Right atrium auricular region (tissue), 2 donors: ENCODE measurements at regions not wholly inside any gene's neighbourhood (a gene's known extent, or its start where the extent isn't known, plus 50 kb on each side); places are given as distances from the start of the nearest gene placed in this dataset.

Experiments used
- DNase-seq: peaks from one replicate; pipeline ENCODE4 v3.0.0-alpha.2; 2019; ENCODE audit warnings: low spot score
- H3K27ac ChIP-seq, 2 donors: fragments of 200-600 bp; sonication (generic); 1 replicate in 1 of 2; 2 replicates in 1 of 2; pipeline ENCODE4 v1.5.1; 2016 to 2019
- H3K27me3 ChIP-seq, 2 donors: fragments of 200-600 bp; sonication (generic); one replicate each; pipeline versions ENCODE4 v1.5.1 to v1.6.0; 2017 to 2019
- H3K36me3 ChIP-seq: fragments of 200-600 bp; sonication (generic); one replicate; pipeline ENCODE4 v1.5.1; 2016
- H3K4me1 ChIP-seq, 2 donors: fragments of 200-600 bp; sonication (generic); one replicate each; pipeline versions ENCODE4 v1.5.1 to v1.6.0; 2017 to 2019
- H3K4me3 ChIP-seq, 2 donors: fragments of 200-600 bp; sonication (generic); 1 replicate in 1 of 2; 2 replicates in 1 of 2; pipeline ENCODE4 v1.5.1; 2017 to 2019; ENCODE audit warnings: mild to moderate bottlenecking in 1 of 2, moderate library complexity in 1 of 2
- H3K9me3 ChIP-seq, 2 donors: fragments of 200-600 bp; sonication (generic); one replicate each; pipeline ENCODE4 v1.5.1; 2019
- TF ChIP-seq, protein P1 (sequence below), 2 donors: fragments of 200-600 bp; sonication (generic); IDR thresholded peaks; one replicate each; pipeline ENCODE4 v1.5.1; 2019; ENCODE audit warnings: antibody characterized with exemption in 2 of 2

DNA sequence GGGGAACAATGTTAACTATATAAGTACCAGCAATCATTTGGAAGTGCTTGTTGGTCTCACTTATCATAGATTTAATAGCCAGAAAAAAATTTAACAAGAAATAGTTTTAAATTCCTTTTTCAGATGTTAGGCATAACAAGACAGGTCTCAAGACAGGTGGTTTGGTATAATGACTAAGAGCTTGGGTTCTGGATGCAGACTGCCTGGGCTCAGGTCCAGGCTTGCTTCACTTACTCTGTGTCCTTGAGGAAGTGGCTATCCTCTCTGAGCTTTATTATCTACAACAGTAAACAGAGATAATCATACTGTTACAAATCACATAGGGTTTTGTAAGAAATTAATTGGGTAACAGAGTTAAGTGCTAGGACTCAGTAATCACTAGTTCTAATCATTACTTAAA lies 338.0 kb upstream of the FLRT2 start:
- Histone ChIP-seq H3K27me3 (no peaks in the 10 kb centered on the region), H3K4me3 (no peak overlapping the region), H3K27ac (no peak overlapping the region), H3K4me1 (no peaks in the 10 kb centered on the region), H3K36me3 (no peaks in the 10 kb centered on the region), H3K9me3 (no peaks in the 10 kb centered on the region)
- TF ChIP-seq, protein P1, sequence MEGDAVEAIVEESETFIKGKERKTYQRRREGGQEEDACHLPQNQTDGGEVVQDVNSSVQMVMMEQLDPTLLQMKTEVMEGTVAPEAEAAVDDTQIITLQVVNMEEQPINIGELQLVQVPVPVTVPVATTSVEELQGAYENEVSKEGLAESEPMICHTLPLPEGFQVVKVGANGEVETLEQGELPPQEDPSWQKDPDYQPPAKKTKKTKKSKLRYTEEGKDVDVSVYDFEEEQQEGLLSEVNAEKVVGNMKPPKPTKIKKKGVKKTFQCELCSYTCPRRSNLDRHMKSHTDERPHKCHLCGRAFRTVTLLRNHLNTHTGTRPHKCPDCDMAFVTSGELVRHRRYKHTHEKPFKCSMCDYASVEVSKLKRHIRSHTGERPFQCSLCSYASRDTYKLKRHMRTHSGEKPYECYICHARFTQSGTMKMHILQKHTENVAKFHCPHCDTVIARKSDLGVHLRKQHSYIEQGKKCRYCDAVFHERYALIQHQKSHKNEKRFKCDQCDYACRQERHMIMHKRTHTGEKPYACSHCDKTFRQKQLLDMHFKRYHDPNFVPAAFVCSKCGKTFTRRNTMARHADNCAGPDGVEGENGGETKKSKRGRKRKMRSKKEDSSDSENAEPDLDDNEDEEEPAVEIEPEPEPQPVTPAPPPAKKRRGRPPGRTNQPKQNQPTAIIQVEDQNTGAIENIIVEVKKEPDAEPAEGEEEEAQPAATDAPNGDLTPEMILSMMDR (IDR thresholded peaks at IDR 0.05): no peak
- no peak for DNase-seq

DNA sequence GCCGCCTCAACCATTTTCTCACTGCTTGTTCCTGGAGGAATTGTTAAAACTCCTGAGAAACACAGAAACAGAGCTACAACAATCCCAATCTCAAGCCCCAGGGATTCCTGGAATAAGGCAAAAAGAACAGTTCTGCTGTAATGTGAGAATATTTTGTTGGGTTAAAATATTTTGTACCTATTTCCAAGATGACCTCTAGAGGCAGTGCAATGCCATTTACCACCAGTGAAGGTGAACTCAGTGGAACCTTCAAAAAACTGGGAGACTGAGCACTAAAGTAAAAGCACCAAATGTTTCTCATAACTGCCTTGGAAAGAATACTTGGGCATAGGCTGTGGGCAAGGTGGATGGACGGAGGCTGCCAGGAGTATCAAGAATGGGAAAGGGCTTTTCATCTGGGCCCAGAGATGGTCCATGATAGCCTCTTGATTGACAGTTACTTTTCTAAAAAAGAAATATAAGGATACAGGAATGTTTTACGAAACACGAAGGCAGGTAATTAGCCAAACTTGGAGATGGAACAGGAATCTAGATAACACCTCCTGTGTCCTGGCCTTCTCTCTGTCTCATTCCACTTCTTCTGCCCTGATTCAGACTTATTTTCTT lies 334.0 kb upstream of the FLRT2 start:
- no peaks in the 10 kb centered on the region for H3K27me3 ChIP-seq
- DNase-seq: no peak

DNA sequence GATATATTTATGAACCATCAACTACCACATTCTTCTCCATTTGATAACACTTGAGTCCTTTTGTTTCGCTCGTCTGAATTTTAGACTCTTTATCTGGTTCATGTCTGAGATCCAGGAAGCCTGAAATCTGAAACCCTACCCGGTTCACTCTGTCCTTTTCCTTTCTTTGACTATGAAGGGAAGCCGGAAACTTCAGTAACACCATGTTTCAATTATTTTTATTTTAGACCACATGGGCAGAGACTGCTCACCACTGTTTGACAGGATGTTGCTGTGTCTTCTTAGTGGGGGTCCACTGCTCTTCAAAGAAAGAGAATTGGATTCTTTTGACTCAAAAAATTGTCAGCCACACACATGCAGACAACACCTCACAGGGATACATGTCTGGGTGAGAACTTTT lies 331.9 kb upstream of the FLRT2 start:
- DNase-seq: no peak
- H3K27me3 ChIP-seq: no peaks in the 10 kb centered on the region
- no peak overlapping the region for H3K27ac ChIP-seq
- no peaks in the 10 kb centered on the region for H3K4me1 ChIP-seq
- H3K36me3 ChIP-seq: no peaks in the 10 kb centered on the region
- H3K4me3 ChIP-seq: no peak overlapping the region
- no peaks in the 10 kb centered on the region for H3K9me3 ChIP-seq
- TF ChIP-seq, protein P1 (IDR thresholded peaks at IDR 0.05): no peak

More for the DNA sequence above, 334.0 kb upstream of the FLRT2 start:
- H3K27ac ChIP-seq: no peak overlapping the region
- no peaks in the 10 kb centered on the region for H3K9me3 ChIP-seq
- H3K4me1 ChIP-seq: no peaks in the 10 kb centered on the region
- no peak overlapping the region for H3K4me3 ChIP-seq
- no peaks in the 10 kb centered on the region for H3K36me3 ChIP-seq
- TF ChIP-seq, protein P1 (IDR thresholded peaks at IDR 0.05): peak in 1 of 2 donors; percentile 59

DNA sequence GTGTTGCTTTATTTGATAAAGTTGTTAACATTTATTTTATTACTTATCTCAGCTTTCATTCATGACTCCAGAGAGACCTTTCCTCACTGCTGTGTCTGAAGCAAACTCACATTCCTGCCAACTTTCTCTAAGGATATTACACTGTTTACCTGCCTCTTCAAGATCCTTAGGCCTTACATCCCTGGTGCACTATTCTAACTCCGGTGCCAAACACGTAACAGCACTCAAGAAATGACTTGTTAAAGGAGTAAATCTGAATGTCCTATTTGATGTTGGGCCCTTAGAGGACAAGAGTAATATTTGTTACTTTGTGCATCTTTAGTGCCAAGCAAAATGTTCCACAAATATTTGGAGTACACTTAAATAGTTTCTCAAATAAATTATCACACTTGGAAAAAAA lies 324.1 kb upstream of the FLRT2 start:
- no peaks in the 10 kb centered on the region for H3K27me3 ChIP-seq
- no peak overlapping the region for H3K27ac ChIP-seq
- no peaks in the 10 kb centered on the region for H3K36me3 ChIP-seq
- no peaks in the 10 kb centered on the region for H3K4me1 ChIP-seq
- H3K9me3 ChIP-seq: no peaks in the 10 kb centered on the region
- TF ChIP-seq, protein P1 (IDR thresholded peaks at IDR 0.05): no peak
- DNase-seq: no peak
- no peak overlapping the region for H3K4me3 ChIP-seq

DNA sequence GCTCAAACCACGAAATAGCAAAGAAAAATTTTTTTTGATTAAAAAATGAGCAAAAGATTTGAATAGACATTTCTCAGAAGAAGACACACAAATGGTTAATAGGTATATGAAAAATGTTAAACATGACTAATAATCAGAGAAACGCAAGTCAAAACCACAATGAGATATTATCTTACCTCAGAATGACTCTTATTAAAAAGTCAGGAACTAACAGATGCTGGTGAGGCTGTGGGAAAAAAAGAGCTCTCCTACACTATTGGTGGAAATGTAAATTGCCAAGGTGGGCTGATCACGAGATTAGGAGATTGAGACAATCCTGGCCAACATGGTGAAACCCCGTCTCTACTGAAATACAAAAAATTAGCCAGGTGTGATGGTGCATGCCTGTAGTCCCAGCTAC lies 315.5 kb upstream of the FLRT2 start:
- Histone ChIP-seq H3K4me1 (no peaks in the 10 kb centered on the region), H3K9me3 (peaks cover 0 to 3% of the 10 kb centered on the region in 2 donors), H3K27me3 (no peaks in the 10 kb centered on the region), H3K4me3 (no peak overlapping the region), H3K27ac (no peak overlapping the region), H3K36me3 (no peaks in the 10 kb centered on the region)
- TF ChIP-seq, protein P1 (IDR thresholded peaks at IDR 0.05): no peak
- no peak for DNase-seq

DNA sequence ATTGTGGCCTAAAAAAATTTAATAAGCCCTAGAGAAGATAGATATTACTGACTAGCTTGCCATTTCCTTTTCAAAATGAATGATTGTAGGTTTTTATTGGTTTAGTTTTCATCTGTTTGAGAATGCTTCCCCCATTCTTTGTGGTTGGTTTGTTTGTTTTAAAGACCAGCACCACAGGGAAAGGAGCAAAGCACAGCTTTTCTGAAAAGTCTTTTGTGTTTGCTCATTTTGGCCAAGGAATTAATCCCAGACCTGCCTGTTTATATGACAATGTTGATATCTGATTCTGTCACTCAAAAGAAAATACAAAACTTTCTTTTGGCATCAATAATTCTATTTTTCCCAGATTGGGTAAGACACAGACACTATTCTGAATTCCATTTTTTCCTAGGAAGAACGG lies 312.5 kb upstream of the FLRT2 start:
- H3K9me3 ChIP-seq: peaks cover 0 to 3% of the 10 kb centered on the region in 2 donors
- TF ChIP-seq, protein P1 (IDR thresholded peaks at IDR 0.05): no peak
- H3K4me3 ChIP-seq: no peak overlapping the region
- no peaks in the 10 kb centered on the region for H3K36me3 ChIP-seq
- H3K27ac ChIP-seq: no peak overlapping the region
- H3K27me3 ChIP-seq: no peaks in the 10 kb centered on the region
- no peaks in the 10 kb centered on the region for H3K4me1 ChIP-seq
- DNase-seq: no peak
